ENCODE measurements at regions not wholly inside any gene's neighbourhood (a gene's known extent, or its start where the extent isn't known, plus 50 kb on each side); places are given as distances from the start of the nearest gene placed in this dataset.

DNA sequence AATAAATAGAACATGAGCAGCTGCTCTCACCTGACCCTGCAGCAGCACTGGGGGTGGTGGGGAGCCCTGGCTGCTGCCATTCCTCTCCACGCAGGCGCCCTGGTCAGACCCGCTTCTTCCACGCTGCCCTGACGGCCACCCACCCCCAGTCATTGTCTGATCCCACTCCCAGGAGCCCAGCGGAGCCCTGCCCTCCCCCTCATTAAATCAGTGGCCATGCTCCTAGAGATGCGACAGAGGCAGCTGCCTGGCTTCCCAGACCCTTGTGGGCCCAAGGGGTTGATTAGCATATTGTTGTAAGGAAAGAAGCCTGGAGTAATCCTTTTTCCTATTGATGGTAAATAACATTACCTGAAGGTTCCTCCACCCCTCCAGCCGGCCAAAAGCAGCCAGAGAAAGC is 301.5 kb downstream of the RRAGC start:
- DNase-seq (ENCODE audit: low read depth) = no peak
- TF ChIP-seq, protein P1, sequence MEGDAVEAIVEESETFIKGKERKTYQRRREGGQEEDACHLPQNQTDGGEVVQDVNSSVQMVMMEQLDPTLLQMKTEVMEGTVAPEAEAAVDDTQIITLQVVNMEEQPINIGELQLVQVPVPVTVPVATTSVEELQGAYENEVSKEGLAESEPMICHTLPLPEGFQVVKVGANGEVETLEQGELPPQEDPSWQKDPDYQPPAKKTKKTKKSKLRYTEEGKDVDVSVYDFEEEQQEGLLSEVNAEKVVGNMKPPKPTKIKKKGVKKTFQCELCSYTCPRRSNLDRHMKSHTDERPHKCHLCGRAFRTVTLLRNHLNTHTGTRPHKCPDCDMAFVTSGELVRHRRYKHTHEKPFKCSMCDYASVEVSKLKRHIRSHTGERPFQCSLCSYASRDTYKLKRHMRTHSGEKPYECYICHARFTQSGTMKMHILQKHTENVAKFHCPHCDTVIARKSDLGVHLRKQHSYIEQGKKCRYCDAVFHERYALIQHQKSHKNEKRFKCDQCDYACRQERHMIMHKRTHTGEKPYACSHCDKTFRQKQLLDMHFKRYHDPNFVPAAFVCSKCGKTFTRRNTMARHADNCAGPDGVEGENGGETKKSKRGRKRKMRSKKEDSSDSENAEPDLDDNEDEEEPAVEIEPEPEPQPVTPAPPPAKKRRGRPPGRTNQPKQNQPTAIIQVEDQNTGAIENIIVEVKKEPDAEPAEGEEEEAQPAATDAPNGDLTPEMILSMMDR (conservative IDR thresholded peaks at IDR 0.05; ENCODE audit: low read depth, low read length) = no peak
- H3K4me3 ChIP-seq (ENCODE audit: low read depth, low read length) = no peak overlapping the region

DNA sequence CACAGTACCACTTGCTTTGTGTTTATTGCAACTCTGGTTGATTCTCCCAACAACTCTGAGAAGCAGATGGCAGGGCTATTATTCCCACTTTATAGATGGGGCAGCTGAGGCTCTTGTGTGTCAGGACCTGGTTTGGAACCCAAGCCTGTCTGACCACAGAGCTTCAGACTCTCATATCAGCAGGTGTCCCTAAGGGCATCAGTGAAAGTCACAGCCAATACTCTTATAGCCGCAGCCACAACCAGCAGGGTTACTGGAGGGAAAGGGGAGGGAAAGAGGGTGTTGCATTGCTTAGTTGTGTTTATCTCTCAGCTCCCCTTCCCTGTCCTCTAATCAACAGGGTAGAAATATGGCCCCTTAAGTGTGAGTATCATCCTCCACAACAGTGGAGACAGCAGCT is 304.0 kb downstream of the RRAGC start:
- TF ChIP-seq, protein P1 (conservative IDR thresholded peaks at IDR 0.05; ENCODE audit: low read depth, low read length) = no peak
- DNase-seq (ENCODE audit: low read depth) = no peak

DNA sequence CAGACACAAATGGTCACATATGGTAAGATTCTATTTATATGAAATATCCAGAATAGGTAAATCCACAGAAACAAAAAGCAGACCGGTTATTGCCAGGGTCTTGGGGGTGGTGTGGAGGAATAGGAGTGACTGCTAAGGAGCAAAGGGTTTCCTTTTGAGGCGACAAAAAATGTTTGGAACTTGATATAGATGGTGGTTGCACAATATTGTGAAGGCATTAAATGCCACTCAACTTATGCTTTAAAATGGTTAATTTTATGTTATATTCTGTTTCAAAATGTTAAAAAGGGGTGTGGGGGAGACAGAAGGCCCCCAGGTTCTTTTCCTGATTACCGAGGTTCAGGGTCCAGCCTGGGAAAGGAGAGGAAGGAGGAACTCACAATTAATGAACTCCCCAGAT is 304.4 kb downstream of the RRAGC start:
- no peak overlapping the region for H3K4me3 ChIP-seq (ENCODE audit: low read depth, low read length)
- no peak for DNase-seq (ENCODE audit: low read depth)
- TF ChIP-seq, protein P1 (conservative IDR thresholded peaks at IDR 0.05; ENCODE audit: low read depth, low read length) = no peak

More for the DNA sequence above, 304.0 kb downstream of the RRAGC start:
- H3K4me3 ChIP-seq (ENCODE audit: low read depth, low read length) = no peak overlapping the region

DNA sequence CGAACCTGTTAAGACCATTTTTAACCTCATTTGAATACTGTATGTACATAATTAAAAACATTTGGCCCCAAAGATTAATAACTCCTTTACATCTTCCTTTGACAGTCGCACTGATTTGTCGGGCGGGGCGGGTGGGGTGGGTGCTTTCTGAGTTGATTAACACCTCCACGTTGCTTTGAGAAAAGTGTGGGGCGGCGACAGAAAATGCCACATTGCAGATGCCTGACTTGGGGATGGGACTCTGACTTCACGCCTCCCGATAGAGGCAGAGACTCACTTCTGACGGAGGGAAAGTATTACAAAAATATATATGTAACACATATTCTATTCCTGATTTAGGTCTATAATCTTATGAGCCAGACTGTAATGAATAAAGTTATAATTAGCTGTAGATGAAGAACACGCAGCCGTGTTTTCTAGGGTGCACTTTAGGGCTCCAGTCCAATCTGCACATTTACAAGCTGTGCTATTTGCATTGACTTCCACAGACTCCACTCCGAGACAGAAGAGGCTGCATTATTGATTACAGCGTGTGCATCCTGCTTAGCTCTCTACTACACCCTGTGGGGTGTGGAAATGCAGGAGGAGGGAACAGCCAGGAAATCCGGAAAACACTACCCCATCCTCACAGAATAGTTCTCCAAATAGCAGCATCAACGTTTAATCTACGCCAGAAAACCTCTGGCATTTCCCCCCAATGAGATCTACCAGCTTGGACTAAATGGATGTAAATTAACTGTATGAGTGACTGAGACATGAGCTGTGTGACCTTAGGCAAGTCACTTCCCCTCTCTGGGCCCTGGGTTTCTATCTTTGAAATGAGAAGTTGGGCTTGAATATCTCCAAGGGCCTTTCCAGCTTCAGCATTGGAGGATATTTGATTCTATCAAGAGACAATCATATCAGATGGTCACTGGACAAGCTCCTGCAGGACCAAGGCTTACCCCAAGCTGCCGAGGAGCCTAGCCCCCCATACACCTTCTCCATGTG is 308.0 kb downstream of the RRAGC start:
- TF ChIP-seq, protein P1 (conservative IDR thresholded peaks at IDR 0.05; ENCODE audit: low read depth, low read length) = no peak
- no peak for DNase-seq (ENCODE audit: low read depth)
- no peak overlapping the region for H3K4me3 ChIP-seq (ENCODE audit: low read depth, low read length)

DNA sequence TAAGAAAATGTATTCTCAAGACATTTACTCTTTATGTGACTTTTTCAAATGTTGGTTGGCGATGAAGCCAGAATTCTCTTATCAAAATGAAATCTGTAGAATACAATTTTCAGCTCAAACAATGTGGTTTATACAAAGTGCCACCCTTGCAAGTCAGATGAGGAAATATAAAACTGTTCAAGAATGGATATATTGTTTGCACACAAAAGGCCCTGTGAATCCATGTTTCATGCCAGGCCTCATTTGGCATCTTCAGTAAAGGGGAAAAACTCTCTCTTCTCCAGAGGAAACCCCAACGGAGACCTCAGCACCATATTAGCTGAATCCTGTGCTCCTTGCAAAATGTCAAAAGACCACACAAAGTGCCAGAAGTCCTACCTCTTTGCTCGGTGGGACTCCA is 310.4 kb downstream of the RRAGC start:
- DNase-seq (ENCODE audit: low read depth) = no peak
- TF ChIP-seq, protein P1 (conservative IDR thresholded peaks at IDR 0.05; ENCODE audit: low read depth, low read length) = no peak
- H3K4me3 ChIP-seq (ENCODE audit: low read depth, low read length) = no peak overlapping the region

DNA sequence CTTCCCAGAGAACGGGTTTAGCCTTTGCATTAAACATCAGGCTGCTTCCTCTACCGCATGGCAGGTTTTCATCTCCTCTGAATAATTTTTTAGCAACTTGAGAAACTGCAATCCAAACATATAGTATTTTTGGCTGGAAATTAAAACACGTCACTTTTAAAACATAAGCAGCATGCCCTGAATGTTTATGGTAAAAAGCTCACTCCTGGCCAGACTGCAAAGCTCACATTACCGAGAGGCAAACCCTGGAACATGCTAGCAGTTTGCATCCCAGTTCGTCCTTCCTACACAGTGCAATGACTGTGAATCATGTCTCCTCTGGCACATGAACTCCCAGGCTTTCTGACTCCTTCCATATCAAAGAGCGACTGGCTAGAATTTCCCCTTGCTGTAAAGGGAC is 312.3 kb downstream of the RRAGC start:
- no peak overlapping the region for H3K4me3 ChIP-seq (ENCODE audit: low read depth, low read length)
- DNase-seq (ENCODE audit: low read depth) = no peak
- TF ChIP-seq, protein P1 (conservative IDR thresholded peaks at IDR 0.05; ENCODE audit: low read depth, low read length) = no peak

DNA sequence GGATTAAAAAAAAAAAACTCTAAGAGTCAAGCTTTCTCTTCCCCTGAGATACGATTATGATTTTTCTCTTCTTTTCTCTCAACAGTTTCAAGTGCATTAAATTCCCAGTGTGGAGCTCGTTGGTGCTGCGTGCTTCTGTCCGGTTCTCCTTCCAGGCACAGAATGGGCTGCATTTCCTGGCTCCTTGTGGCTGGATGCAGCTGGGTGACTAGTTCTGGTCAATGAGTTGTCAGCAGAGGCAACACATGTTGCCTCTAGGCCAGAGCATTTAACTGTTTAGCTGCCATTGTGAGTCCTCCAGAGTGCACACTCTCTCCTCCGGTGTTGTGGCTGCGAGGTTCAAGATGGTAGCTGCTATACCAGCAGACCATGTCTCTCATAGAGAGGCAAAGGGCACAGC is 312.9 kb downstream of the RRAGC start:
- TF ChIP-seq, protein P1 (conservative IDR thresholded peaks at IDR 0.05; ENCODE audit: low read depth, low read length) = no peak
- no peak overlapping the region for H3K4me3 ChIP-seq (ENCODE audit: low read depth, low read length)
- no peak for DNase-seq (ENCODE audit: low read depth)
